Stimulated activated CD8-positive, alpha-beta memory T cell treated with anti-CD3 and anti-CD28 coated beads, Interleukin-4, amount 100 ng/mL, for 24 hours (primary cell): ENCODE measurements at regions not wholly inside any gene's neighbourhood (a gene's known extent, or its start where the extent isn't known, plus 50 kb on each side); places are given as distances from the start of the nearest gene placed in this dataset.

Experiments
- DNase-seq: peaks from one replicate; pipeline ENCODE4 v3.0.0-alpha.2; 2020; ENCODE audit warnings: low read depth

DNA sequence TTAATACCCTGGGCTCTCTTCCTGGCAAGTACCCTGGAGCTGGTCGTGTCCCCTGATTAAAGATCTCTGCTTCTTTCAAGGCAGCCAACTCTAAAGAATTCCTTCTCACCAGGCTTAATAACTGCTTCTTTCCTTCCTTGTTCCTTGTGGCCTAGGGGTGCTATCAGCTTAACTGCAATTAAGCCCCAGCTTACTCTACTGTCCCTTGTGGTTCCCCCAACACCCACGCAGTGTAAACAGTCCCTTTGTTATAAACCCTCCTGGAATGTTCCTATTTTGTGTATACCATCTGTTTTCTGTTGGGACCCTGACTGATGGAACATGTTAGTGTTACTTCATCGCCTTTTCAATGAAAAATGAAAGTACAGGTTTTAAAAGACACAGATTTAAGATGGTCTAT, 126.4 kb upstream of the KIRREL3 start:
- DNase-seq, result no peak

DNA sequence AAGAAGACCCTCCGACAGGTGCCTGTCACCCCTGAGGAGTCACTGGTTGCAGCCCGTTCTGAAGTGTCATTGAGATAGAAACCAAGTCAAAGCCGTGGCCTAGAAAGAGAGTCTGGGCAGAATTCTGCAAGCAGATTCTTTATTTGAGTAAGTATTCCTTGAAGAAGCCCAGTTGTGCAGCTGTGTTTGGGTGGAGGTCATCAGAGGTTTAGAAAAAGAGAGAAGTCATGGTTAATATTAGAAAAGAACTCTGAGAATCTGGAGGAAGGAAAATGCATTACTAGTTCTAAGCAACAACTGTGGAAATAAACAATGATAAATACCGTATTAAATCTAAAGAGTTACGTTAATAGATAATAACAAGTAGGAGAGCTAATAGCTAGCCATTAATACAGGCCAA, 118.8 kb upstream of the KIRREL3 start:
- no peak for DNase-seq

DNA sequence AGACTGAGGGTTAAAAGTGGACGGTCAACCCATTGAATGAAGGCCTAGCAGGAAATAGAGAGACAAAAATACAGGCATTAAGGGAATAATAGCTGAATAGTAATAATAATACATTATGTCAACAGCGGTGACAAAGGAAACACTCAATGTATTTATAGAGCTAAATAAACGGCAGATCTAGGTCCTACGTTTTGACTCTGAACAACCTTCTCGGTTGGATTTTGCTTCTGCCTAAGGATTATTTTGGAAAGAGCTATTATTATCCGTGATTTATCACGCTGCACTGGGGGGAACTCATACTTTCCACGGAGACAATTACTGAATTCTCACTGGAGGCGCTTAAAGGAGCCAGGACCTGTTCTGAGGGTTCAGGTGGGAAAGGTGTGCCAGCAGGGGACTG, 118.2 kb upstream of the KIRREL3 start:
- no peak for DNase-seq

DNA sequence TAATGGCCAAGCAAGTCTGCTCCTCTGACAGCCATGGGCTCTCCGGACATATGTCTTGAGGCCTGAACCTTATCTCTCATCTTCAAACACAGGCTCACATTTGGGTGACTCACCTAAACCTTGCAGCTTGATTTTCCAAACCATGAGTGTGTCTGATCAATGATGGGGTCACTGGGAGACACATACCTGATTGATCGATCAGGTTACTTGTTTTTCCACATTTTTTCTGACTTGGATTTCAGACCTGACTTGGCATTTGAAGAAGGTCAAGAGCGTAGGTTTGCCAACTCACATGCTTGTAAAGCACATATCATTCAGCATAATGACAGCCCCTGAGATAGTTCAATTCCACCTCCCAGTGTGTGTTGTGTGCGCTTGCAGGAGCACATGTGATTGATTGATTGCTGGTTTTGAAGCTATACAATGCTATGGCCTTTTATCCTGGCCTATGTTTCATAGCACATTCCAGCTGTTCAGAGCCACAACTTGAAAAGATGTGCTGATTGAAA, 116.7 kb upstream of the KIRREL3 start:
- DNase-seq, result no peak

DNA sequence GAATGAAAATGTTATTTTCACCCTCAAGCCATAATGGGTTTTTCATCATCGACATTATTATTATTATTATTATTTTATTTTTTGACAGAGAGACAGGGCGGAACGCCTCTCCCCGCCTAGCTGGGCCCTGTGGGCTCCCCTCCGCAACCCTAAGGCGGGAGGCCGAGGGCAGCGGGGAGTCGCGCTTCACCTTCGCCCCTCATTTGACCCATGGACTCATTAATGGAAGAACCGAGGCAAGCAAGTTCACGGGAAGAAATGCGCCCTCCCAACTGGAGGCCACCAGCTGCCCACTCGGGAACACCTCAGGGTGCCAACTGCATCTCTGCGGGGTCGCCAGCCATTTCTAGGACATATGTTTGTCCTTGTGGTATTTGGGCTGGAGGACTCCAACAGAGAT, 115.3 kb upstream of the KIRREL3 start:
- DNase-seq, result no peak

DNA sequence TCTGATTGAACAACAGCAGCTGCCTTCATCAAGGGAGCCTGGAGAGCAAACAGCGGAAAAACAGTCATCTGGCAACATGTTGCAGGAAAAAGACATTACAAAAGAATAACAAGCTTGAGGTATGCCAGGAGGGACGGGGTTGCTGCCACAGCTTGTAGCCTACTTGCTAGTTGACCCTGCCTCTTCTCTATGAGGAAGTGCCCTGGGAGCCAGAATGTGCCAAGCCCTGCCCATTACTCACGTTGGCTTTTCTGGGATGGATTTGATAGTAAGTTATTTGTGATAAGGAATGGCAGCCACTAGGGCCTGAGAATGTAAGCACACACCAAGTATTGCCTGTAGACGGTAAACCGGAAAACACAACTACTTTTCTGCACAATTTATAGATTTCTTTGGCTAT, 113.5 kb upstream of the KIRREL3 start:
- no peak for DNase-seq

DNA sequence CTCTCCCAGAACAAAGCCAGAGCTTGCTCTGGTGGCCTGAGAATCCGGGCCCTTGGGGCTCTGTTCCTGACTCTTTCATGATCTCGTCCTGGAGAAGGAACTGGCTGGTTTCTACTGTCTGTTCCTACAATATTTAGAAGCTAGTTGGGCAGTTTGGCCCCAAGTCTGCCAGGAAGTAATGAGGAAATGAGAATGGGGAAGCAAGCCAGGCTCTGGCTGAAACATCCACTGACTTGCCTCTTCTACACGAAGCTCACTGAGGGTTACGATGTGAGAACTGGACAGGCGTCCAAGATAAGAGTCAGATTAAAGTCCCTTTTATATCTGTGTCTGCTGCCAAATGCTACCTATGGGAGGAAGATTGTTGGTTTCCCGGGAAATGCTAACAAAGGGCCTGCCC, 110.0 kb upstream of the KIRREL3 start:
- DNase-seq, result no peak

DNA sequence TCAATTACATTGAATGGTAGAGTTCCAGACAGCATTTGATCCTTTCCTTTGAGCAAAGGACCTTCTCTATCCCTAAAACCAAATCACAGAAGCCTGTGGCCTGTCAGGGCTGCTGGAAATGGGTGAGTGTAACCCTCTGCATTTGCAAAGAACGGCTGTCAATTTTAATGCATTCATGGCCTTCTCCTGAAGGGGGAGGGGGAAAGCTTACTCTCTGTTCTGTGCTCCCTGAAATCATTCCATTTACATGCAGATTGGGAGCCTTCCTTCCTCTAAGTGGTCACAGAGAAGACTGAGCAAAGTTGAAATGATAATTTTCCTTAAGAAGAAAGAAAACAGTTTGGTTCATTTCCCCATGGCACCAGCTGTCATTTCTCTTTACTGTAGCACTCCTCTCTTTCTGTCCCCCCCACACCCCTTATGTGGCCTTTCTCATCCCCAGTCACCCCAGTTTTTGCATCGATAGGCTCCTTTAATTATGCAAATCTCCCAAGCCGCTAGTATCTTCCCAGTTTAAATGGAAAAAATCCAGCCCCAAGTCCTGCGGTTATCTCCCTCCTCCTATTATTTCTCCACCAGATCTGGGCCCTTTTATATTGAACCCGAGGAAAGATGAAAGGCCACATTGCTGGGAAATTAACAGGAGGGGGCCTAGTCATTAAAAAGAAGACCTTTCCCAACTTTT, 109.4 kb upstream of the KIRREL3 start:
- DNase-seq, result no peak

DNA sequence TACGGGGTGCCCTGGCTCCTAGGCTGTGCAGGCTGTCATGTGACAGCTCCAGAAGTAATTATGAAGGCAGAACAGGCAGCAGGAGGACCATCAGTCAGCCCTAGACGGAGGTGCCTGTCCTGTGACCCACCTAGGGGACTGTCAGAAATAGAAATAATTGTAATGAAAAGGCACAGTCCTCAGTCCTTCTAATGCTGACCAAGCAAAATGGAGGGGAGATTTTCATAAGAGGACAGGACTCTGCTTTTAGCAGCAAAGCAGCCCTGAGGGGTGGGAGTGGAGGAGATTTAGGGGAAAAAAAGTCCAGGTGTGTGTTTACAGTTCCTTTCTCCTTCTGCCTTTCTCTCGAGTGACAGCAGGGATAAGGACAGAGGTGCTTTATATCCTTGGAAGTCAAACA, 108.3 kb upstream of the KIRREL3 start:
- no peak for DNase-seq

DNA sequence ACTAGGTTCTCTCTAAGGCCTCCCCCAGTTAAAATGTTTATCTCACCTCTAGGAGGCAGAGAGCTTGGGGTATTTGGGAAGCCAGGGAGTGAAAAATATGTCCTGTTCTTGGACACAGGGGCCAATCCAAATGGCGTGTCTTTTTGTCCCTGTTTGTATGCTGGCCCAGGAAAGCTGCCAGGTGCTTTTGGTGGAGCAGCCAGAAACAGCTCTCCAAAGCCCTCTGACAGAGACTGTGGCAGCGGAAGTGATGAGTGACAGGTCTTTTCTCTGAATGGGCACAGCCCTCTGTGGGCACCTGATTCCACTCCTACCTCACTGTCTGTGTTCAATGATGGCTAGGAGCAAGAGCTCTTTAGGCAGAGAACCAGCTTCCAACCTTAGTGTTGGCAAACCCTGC, 106.4 kb upstream of the KIRREL3 start:
- no peak for DNase-seq

DNA sequence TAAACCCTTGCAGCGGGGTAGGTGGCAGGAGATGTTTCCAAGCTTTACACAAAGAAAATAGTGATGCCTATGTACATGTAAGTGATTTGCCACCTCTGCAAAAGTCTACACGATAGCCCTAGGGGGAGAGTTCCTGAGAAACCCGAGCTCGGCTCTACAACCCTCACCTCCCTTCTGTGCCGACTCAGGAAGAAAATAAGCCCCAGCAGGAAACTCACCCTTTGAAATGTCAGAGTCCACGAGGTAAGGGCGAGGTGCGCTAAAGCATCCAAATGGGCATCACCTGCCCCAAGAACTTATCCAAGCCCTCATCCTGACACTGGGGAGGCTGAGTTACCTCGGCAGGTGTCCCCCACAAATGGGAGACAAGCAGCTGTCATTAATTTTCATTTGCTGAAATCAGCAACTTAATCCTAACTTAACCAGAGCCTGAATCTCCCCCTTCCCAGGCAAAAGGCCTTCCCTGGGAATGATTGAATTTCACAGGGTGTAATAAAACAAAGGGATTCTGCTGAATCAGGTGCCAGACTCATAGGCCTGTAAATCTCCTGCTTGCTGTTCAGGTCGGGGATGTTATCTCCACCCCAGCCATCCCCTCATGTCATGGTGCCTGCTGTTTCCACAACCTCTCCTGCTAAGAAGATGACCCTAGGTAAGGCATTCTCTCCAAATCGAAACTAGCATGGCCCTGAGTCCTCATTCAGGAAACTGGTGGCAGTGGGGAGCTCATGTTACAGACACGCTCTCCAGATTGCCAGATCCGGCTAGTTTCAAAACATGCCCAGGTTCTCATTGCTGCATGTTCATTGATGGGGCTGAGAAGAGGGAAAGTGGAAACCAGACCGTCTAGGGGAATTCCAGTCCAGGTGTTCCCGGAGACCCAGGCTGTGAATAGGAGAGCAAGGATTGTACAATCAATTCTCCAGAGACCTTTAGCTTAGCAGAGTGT, 105.3 kb upstream of the KIRREL3 start:
- no peak for DNase-seq

DNA sequence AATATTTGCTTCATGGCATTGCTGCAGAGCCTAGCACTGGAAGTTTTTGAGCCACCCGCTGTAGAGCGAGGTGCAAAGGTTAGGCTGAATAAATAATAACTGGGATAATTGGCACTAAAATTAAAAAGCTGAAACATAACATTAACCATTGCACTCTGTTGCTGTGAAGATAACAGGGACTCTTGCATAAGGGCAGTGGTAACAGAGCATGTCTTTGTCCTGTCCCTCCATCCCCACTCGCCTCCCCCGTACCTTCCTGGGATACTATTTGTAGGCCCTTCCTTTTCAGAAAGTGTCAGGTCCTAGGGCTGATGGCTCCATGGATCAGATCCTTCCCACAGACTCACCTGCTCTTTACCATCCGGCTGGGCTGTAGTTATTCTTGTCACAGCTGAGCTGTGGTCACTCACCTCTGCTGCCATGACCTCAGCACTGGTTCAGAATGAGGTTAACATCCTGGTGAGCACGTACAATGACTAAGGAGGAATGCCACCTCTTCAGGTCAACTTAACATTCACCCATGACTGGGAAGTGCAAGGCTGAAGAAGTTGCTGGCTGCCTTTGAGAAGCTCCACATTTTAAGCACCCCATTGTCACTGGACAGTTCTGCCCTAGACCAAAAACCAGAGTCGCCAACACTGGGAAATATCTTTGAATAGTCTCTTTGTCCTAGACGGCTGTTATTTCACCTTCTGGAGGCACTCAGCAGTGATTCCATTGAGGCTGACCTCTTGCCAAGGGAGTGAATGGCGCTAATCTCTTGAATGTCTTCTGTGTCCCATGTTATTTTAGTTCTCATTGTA, 103.2 kb upstream of the KIRREL3 start:
- DNase-seq, result no peak

DNA sequence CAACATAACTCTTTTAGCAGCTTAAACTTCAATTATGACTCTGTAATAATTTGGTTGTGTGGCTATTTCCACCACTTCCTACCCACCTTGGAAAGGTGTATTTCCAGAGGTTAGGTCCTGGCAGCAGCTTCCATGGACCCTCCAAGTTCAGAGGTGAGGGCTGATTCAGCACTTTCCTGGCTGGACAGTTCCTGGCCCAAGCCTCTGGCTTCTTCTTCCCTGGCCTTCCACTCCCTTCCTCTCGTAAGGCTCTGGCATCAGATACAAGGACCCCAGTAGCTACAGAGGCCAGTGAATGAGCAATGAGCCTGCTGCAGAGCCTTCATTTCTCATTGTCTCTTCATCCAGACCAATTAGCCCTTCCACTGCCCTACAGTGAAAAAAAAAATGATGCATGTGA, 98.1 kb upstream of the KIRREL3 start:
- no peak for DNase-seq

DNA sequence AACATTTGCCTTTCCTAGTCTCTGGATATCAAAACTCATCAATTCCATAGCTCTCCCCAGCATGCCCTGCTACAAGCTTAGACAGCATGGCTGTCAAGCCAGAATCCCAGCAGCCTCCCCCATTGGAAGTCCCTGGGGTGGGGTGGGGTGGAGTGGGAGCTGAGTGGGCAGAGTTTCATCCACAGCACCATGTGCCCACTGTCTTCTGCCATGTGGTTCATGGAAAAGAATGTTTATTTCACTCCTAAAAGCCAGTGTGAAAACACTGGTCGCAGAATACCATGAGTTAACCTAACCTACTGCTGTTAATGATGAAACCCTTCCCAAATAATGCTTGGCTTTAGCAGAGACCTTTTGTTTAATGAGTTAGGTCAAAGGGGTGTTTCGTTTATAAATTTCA, 80.2 kb upstream of the KIRREL3 start:
- DNase-seq, result no peak

DNA sequence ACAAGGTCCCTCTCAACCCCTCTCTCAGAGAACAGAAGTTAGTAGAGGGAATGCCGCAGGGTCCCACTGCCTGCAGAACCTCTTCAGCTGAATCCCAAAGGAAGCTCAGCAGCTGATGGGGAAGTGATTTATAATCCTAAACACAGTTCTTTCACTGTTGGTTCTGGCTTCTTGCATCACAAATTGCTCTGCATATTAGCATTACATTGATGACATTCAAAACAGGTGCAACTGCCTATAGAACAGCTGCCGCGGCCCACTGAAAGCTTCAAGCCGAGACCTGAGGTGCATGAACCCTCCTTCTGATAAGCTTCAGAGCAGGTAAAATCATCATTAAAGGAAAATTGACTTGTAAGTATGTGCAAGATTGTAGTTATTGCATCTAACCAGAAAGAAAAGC, 75.2 kb upstream of the KIRREL3 start:
- DNase-seq, result no peak

DNA sequence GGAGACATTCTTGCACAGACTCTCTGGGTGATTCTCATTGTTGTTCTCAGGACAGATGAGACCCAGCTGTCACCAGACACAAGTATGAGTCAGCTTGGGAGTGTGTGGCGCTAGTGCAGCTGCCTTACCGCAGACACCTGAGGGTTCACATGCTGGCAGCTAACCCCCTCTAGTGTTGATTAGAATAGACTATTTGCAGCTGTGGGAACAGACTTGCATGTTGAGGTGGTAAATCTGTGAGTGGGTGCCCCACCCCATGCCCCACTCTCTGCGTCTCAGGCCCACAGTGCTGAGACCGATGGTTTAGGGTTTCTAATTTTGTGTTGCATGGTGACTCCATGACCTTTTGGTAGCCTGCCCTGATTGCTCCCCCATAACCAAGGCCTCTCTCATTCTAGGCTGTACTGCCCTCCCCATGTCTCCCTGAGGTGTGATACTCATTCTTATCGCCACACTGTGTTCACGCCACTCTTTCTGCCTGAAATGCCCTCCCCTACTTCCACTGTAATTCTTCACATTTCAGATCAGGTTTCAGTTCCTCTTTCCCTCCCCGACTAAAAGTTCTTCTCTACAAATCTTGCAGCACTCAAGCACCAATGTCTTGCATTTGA, 73.7 kb upstream of the KIRREL3 start:
- no peak for DNase-seq

DNA sequence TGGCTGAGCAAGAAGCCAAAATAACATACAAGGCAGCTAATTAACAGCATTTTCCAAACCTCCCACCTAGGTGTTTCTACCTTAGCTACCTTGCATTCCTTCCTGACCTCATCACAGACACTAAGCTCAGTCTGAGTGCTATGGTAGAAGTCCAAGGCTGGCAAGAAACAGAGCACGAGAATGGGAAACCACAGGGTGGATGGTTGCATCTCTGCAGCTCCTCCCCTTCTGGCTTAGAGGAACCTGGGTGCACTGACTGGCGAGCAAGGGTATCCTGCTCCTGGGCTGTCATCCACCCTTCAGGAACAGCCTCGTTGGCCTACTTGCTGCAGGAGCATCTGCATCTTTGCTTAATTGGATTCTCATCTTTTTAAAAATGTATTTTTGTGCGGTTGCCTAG, 73.1 kb upstream of the KIRREL3 start:
- no peak for DNase-seq

DNA sequence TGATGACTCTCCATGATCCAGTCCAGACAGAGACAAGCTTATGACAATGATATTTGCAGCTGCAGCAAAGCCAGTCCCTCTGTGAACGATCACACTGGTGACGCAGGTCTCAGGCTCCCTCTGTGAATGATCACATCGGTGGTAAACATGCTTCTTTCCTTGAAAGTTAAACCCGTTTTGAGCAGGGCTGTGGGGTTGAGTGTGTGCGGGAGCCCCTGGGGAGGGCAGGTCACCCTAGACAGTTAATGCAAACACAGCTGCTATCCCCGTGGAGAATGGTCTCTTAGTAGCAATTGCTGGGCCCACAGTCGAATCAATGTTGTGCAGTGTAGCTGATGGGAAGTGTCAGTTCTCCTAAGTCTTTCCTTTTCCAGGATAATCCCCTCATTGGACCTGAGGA, 71.0 kb upstream of the KIRREL3 start:
- no peak for DNase-seq

DNA sequence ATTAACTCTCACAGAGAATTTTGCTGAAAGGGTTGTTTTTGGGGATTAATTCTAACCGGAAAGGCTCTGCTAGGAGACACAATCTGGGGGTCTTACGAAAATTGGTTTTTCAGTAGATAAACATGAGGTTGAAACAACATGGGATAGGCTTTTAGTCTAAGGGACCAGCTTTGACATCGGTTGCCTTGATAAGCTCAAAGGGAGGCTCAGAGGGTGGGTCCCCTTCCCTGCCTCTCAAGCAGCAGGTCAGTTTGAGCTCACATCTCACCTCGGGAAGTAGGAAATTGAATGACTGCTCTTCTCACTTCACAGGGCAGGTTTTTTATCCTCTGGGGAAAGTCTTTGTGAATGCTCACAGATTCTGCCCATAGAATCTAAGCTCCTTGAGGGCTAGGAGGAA, 70.2 kb upstream of the KIRREL3 start:
- DNase-seq, result no peak

DNA sequence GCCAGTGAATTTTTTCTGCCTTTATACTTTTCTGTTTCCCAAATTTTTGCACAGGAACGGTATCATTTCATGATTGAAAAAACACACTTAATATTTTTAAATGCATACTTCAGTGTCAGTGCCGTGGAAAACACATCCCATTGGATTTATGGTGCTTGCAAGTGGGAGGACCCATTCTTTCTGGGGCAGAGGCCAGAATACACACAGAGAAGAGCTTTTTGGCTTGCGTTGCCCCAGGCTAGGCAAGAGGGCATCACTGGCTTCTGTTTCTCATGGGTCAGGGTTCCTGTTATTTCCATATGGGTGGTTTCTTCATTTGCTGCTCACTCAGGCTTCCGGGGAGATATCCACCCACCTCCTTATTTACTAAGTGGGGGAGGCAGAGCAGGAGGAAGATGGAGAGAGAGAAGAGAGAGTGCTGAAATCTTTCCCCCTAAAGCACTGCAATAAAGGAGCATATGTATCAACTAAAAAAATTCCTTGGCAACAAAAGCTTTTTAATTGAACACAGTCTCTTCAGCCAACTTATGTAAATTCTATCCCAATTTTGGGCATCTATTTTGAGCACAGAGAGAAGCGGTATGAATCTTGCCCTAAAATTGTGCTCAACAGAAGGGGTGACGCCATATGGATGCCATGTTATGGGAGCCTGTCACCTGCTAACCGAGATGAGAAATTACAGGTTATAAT, 66.0 kb upstream of the KIRREL3 start:
- no peak for DNase-seq

DNA sequence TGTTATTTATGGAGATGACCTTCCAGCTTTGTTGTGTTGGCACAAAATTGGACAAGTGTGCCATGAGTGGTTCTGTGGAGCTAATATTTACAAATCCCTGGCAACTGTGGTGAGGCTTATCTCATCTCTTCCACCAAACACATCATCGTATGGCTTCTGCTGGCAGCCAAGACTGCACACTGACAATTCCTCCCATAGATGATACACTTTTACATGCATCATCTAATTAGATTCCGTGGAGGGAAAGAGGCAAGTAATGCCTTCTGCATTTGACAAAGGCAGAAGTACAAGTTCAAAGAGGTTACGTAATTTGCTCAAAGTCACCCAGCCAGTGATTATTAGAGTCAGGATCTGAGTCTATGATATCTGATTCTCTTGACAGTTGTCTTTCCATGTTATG, 62.7 kb upstream of the KIRREL3 start:
- DNase-seq, result no peak

DNA sequence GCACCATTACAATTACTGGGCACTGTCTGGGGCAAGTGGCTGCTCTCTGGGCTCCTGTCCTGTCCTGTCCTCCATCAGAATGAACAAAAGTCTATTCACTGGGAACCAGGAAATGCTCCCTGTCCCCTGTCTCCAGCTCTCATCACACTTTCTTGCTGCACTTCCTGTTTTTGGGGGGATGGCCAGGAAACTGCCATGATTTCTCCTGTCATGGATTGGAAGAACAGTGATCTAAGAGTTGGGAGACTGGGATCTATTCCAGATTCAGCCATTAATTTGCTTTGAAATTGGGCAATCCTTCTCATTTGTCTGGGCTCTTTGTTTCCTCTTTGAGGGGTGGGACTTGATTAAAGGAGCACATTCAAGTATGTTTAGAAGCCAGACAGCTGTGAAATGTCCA, 61.4 kb upstream of the KIRREL3 start:
- DNase-seq, result no peak
